PC-9 (cell line): ENCODE measurements at regions not wholly inside any gene's neighbourhood (a gene's known extent, or its start where the extent isn't known, plus 50 kb on each side); places are given as distances from the start of the nearest gene placed in this dataset.

Source experiments
- CTCF ChIP-seq: fragments of 200-600 bp; sonication (generic); conservative IDR thresholded peaks from 2 replicates; pipeline ENCODE4 v1.6.1; 2017; ENCODE audit warnings: mixed run types, antibody characterized with exemption, mild to moderate bottlenecking, moderate library complexity
- EZH2 ChIP-seq: fragments of 200-600 bp; sonication (generic); IDR thresholded peaks from 2 replicates; pipeline ENCODE4 v1.8.0; 2017; ENCODE audit warnings: antibody characterized with exemption, low read depth

DNA sequence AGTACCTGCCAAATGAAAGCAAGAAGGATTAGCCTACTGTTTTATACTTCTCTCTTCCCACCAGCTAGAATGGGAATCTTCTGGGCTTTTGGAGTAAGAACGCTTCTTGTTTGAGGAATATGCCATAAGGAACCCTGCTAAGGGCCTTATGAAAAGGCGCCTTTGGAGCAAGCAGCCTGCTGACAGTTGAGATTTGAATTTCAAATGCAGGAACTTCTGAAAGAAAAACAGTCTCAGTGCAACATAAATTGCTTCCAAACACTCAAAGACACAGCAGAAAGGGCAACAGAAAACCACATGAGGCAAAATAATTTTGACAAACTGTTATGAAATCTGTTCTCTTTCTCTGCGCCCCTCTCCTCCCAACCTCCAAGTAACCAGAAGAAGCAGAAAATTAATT lies 149.4 kb upstream of the B3GAT2 start:
- TF ChIP-seq EZH2 (no peak), CTCF (no peak)
